Hepatocyte (in vitro differentiated cells): ENCODE measurements at regions not wholly inside any gene's neighbourhood (a gene's known extent, or its start where the extent isn't known, plus 50 kb on each side); places are given as distances from the start of the nearest gene placed in this dataset.
A peak's percentile ranks its signal among the peaks of the same experiment; 100 is the strongest.

Experiments
- DNase-seq: peaks from one replicate; pipeline ENCODE4 v3.0.0-alpha.2; 2016; ENCODE audit warnings: low spot score
- H2AFZ ChIP-seq: fragments of 200-600 bp; sonication (generic); 2 replicates; pipeline ENCODE4 v1.6.0; 2016; ENCODE audit warnings: antibody characterized with exemption, mild to moderate bottlenecking
- H3K27ac ChIP-seq: fragments of 200-600 bp; sonication (generic); 2 replicates; pipeline ENCODE4 v1.5.1; 2016; ENCODE audit warnings: mild to moderate bottlenecking
- H3K27me3 ChIP-seq: fragments of 200-600 bp; sonication (generic); 2 replicates; pipeline ENCODE4 v1.6.1; 2016
- H3K36me3 ChIP-seq: fragments of 200-600 bp; sonication (generic); replicated peaks from 2 replicates; pipeline ENCODE4 v1.5.1; 2016; ENCODE audit warnings: low read depth; ENCODE audit not compliant: insufficient read depth
- H3K4me1 ChIP-seq: fragments of 200-600 bp; sonication (generic); 2 replicates; pipeline ENCODE4 v1.5.1; 2016; ENCODE audit warnings: mild to moderate bottlenecking, moderate library complexity; ENCODE audit not compliant: insufficient read depth
- H3K4me2 ChIP-seq: fragments of 200-600 bp; sonication (generic); 2 replicates; pipeline ENCODE4 v1.6.0; 2016
- H3K4me3 ChIP-seq: fragments of 200-600 bp; sonication (generic); 2 replicates; pipeline ENCODE4 v1.5.1; 2016; ENCODE audit warnings: mild to moderate bottlenecking
- H3K79me2 ChIP-seq: fragments of 200-600 bp; sonication (generic); 2 replicates; pipeline ENCODE4 v1.6.0; 2017; ENCODE audit warnings: mild to moderate bottlenecking
- H3K9me2 ChIP-seq: fragments of 200-600 bp; sonication (generic); replicated peaks from 2 replicates; pipeline ENCODE4 v1.6.0; 2017; ENCODE audit warnings: mild to moderate bottlenecking; ENCODE audit not compliant: insufficient read depth
- H3K9me3 ChIP-seq: fragments of 200-600 bp; sonication (generic); 2 replicates; pipeline ENCODE4 v1.5.1; 2016; ENCODE audit warnings: low read depth, mild to moderate bottlenecking
- H4K20me1 ChIP-seq: fragments of 200-600 bp; sonication (generic); 2 replicates; pipeline ENCODE4 v1.6.0; 2016; ENCODE audit warnings: mild to moderate bottlenecking; ENCODE audit not compliant: insufficient read depth, poor library complexity, severe bottlenecking
- EZH2 ChIP-seq: fragments of 200-600 bp; sonication (generic); IDR thresholded peaks from 2 replicates; pipeline ENCODE4 v1.6.1; 2016; ENCODE audit warnings: antibody characterized with exemption, mild to moderate bottlenecking, borderline replicate concordance
- EZH2phosphoT487 ChIP-seq: fragments of 200-600 bp; sonication (generic); IDR thresholded peaks from one replicate; pipeline ENCODE4 v1.6.1; 2018; ENCODE audit warnings: antibody characterized with exemption, mild to moderate bottlenecking, low read depth, moderate library complexity; ENCODE audit not compliant: unreplicated experiment, severe bottlenecking
- WGBS: methylation state at CpG from one replicate; pipeline ENCODE4 v1.1.6; 2016; ENCODE audit warnings: low lambda C conversion rate; ENCODE audit errors: missing lambda C conversion rate; 5-methylcytosine and 5-hydroxymethylcytosine counted together
- TF ChIP-seq, protein P1 (sequence below): fragments of 200-600 bp; sonication (generic); IDR thresholded peaks from 2 replicates; pipeline ENCODE4 v1.5.1; 2016; ENCODE audit warnings: antibody characterized with exemption, mild to moderate bottlenecking; ENCODE audit not compliant: poor library complexity

DNA sequence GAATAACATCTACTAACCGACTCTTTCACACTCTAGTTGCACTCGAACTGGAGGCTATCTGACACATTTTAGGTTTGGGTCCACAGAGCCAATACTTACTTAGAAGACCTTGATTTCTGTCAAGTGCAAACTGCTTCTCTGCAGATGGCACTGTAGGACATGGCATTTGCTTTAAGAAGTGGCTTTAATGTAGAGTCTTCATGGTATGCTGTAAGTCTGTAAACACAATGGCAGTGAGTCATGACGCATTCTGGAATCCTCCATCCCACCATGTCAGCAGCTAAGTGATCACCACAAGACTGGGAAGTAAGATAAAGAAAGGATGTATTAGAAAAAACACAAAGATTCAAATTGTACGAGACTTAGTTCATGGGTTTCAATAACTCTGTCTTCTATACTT is 377.0 kb upstream of the NOX3 start:
- no peaks in the 10 kb centered on the region for H4K20me1 ChIP-seq
- H3K4me3 ChIP-seq, result no peak overlapping the region
- no peaks in the 10 kb centered on the region for H3K9me3 ChIP-seq
- no peaks in the 10 kb centered on the region for H3K4me1 ChIP-seq
- no peak overlapping the region for H2AFZ ChIP-seq
- H3K9me2 ChIP-seq, result no peaks in the 10 kb centered on the region
- H3K27ac ChIP-seq, result no peak overlapping the region
- no peak for DNase-seq
- no peaks in the 10 kb centered on the region for H3K79me2 ChIP-seq
- no peaks in the 10 kb centered on the region for H3K27me3 ChIP-seq
- TF ChIP-seq EZH2 (no peak), EZH2phosphoT487 (no peak)
- TF ChIP-seq, protein P1, sequence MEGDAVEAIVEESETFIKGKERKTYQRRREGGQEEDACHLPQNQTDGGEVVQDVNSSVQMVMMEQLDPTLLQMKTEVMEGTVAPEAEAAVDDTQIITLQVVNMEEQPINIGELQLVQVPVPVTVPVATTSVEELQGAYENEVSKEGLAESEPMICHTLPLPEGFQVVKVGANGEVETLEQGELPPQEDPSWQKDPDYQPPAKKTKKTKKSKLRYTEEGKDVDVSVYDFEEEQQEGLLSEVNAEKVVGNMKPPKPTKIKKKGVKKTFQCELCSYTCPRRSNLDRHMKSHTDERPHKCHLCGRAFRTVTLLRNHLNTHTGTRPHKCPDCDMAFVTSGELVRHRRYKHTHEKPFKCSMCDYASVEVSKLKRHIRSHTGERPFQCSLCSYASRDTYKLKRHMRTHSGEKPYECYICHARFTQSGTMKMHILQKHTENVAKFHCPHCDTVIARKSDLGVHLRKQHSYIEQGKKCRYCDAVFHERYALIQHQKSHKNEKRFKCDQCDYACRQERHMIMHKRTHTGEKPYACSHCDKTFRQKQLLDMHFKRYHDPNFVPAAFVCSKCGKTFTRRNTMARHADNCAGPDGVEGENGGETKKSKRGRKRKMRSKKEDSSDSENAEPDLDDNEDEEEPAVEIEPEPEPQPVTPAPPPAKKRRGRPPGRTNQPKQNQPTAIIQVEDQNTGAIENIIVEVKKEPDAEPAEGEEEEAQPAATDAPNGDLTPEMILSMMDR, result peak; percentile 22
- H3K4me2 ChIP-seq, result no peak overlapping the region
- H3K36me3 ChIP-seq, result no peaks in the 10 kb centered on the region
- 81% methylated on average over 4 of the region's 4 CpGs for WGBS

DNA sequence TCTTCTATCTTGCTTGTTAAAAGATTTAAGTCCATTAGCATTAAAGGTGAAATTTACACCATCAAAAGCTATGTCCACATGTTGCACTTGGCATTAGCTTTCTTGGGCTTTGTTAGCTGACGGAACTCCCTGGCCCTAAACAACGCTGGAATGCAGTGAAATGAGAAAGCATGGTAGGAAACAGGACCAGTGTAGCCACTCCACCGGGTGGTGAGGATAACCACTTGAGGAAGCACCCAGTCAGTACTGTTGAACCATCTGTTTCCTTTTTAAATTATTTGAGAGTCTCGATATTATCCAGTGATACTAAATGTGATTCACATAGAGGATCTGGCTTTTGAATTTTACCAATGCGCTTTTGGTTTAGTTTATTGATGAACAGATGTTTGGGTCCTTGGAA is 374.9 kb upstream of the NOX3 start:
- no peaks in the 10 kb centered on the region for H3K9me3 ChIP-seq
- no peak overlapping the region for H3K4me2 ChIP-seq
- no peaks in the 10 kb centered on the region for H3K36me3 ChIP-seq
- H4K20me1 ChIP-seq, result no peaks in the 10 kb centered on the region
- no peak overlapping the region for H3K4me3 ChIP-seq
- 92% methylated on average over 5 of the region's 5 CpGs for WGBS
- H3K27me3 ChIP-seq, result no peaks in the 10 kb centered on the region
- no peaks in the 10 kb centered on the region for H3K79me2 ChIP-seq
- no peaks in the 10 kb centered on the region for H3K9me2 ChIP-seq
- no peak for DNase-seq
- H3K27ac ChIP-seq, result no peak overlapping the region
- no peak overlapping the region for H2AFZ ChIP-seq
- TF ChIP-seq EZH2 (no peak), EZH2phosphoT487 (no peak)
- TF ChIP-seq, protein P1, result no peak
- no peaks in the 10 kb centered on the region for H3K4me1 ChIP-seq

DNA sequence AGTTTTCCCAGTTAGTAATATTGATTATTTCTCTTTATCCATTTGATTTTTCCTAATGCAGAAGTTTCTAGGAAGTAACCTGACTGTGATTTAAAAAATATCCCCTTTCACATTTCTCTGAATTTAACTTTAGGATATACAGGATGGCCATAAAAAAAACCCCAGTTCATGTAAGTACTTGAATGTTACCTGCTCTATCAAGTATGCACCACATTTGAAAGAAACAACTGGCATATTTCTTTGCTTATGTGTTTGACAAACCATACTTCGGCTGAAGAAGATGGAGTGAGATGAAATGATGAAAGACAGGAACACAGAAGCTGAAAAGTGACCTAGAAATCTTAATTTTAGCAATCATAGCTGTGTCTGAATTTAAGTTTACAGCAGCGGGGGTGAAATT is 374.0 kb upstream of the NOX3 start:
- Histone ChIP-seq H3K9me2 (no peaks in the 10 kb centered on the region), H3K9me3 (no peaks in the 10 kb centered on the region), H3K79me2 (no peaks in the 10 kb centered on the region), H3K4me2 (no peak overlapping the region), H3K27ac (no peak overlapping the region), H3K36me3 (no peaks in the 10 kb centered on the region), H3K4me1 (no peaks in the 10 kb centered on the region), H4K20me1 (no peaks in the 10 kb centered on the region), H2AFZ (no peak overlapping the region), H3K27me3 (no peaks in the 10 kb centered on the region), H3K4me3 (no peak overlapping the region)
- TF ChIP-seq, protein P1, result no peak
- no peak for TF ChIP-seq EZH2
- TF ChIP-seq EZH2phosphoT487, result no peak
- WGBS, result 87% methylated on average over 2 of the region's 2 CpGs
- DNase-seq, result no peak

DNA sequence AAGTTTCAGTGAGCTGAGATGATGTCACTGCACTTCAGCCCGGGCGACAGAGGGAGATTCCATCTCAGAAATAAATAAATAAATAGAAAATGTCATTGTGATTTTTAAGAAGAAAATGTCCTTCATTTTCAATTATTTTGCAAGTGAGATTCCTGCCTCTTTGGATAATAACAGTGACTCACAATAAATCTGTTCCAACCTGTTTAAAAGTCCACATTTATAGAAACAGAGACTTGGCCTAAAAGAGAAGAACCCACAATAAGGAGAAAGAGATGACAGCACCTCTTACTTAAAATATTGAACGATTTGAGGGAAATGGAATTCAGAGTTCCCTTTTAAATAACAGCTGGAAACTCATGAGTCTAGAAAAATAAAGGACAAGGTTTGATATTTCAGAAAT is 373.4 kb upstream of the NOX3 start:
- Histone ChIP-seq H3K79me2 (no peaks in the 10 kb centered on the region), H3K4me1 (no peaks in the 10 kb centered on the region), H3K9me2 (no peaks in the 10 kb centered on the region), H3K36me3 (no peaks in the 10 kb centered on the region), H3K9me3 (no peaks in the 10 kb centered on the region), H3K4me2 (no peak overlapping the region), H3K27ac (no peak overlapping the region), H3K4me3 (no peak overlapping the region), H3K27me3 (no peaks in the 10 kb centered on the region), H2AFZ (no peak overlapping the region), H4K20me1 (no peaks in the 10 kb centered on the region)
- WGBS, result 97% methylated on average over 3 of the region's 3 CpGs
- DNase-seq, result no peak
- TF ChIP-seq EZH2phosphoT487, result no peak
